ENCODE measurements at regions not wholly inside any gene's neighbourhood (a gene's known extent, or its start where the extent isn't known, plus 50 kb on each side); places are given as distances from the start of the nearest gene placed in this dataset.

DNA sequence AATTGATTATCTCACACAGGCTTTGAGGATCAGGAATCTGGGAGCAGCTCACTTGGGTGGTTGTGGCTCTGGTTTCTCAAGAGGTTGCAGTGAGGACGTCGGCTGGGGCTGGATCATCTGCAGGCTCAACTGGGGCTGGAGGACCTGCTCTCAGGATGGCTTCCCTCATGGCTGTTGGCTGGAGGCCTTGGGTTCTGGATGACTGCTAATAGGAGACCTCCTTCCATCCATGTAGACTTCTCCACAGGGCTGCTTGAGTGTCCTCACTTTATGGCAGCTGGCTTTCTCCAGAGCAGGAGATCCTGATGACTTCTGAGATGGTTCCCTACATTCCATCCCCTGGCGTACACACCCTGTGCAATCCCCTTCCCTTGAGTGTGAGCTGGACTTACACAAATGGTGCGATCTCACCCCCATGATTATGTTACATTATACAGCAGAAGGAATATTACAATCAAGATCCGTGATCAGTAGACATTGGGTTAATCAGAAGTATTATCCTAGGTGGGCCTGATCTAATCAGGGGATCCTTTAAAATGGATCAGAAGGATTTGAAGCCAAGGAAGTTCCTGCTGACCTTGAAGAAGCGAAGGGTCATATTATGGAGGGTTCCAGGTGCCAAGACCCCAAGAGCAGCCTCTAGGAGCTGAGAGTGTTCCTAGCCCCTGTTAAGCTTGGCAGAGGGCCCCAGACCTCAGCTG lies 122.2 kb downstream of the CXCL12 start:
- TF ChIP-seq, protein P1, sequence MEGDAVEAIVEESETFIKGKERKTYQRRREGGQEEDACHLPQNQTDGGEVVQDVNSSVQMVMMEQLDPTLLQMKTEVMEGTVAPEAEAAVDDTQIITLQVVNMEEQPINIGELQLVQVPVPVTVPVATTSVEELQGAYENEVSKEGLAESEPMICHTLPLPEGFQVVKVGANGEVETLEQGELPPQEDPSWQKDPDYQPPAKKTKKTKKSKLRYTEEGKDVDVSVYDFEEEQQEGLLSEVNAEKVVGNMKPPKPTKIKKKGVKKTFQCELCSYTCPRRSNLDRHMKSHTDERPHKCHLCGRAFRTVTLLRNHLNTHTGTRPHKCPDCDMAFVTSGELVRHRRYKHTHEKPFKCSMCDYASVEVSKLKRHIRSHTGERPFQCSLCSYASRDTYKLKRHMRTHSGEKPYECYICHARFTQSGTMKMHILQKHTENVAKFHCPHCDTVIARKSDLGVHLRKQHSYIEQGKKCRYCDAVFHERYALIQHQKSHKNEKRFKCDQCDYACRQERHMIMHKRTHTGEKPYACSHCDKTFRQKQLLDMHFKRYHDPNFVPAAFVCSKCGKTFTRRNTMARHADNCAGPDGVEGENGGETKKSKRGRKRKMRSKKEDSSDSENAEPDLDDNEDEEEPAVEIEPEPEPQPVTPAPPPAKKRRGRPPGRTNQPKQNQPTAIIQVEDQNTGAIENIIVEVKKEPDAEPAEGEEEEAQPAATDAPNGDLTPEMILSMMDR (IDR thresholded peaks at IDR 0.05): no peak
- no peak for TF ChIP-seq EP300 (IDR thresholded peaks at IDR 0.05; ENCODE audit: low read depth)

Measured in transverse colon (tissue), 3 donors.